AG04450 (cell line): ENCODE measurements at regions not wholly inside any gene's neighbourhood (a gene's known extent, or its start where the extent isn't known, plus 50 kb on each side); places are given as distances from the start of the nearest gene placed in this dataset.

ENCODE experiments used
- CTCF ChIA-PET: fragments of 300-600, 350-600 bp; formaldehyde crosslinking; extraction: SDS; loops from one replicate; lab custom pipeline; 2022; ENCODE audit warnings: antibody characterized with exemption, inconsistent platforms; lab: Charles Lee
- POLR2A ChIA-PET: fragments of 350-600 bp; formaldehyde crosslinking; extraction: SDS; loops from one replicate; lab custom pipeline; 2021; ENCODE audit warnings: antibody characterized with exemption, inconsistent platforms; lab: Yijun Ruan, JAX
- DNase-seq: peaks from one replicate; pipeline ENCODE4 v3.0.0-alpha.2; 2011; ENCODE audit warnings: low read depth, low spot score
- H3K27ac ChIP-seq: one replicate; pipeline ENCODE4 v1.5.1; 2012; ENCODE audit warnings: low read depth, low read length, control low read depth
- H3K27me3 ChIP-seq: one replicate; pipeline ENCODE4 v1.6.0; 2012; ENCODE audit warnings: low read length; ENCODE audit not compliant: control insufficient read depth, insufficient read depth
- H3K4me3 ChIP-seq: 2 replicates; pipeline ENCODE4 v1.5.1; 2011; ENCODE audit warnings: mild to moderate bottlenecking, low read depth, low read length, control low read depth
- H3K9me3 ChIP-seq: 2 replicates; pipeline ENCODE4 v1.5.1; 2012; ENCODE audit warnings: low read length; ENCODE audit not compliant: control insufficient read depth, insufficient read depth
- TF ChIP-seq, protein P1 (sequence below): IDR thresholded peaks from 2 replicates; pipeline ENCODE4 v1.5.1; 2011; ENCODE audit warnings: low read depth, low read length, control low read depth, inconsistent platforms

DNA sequence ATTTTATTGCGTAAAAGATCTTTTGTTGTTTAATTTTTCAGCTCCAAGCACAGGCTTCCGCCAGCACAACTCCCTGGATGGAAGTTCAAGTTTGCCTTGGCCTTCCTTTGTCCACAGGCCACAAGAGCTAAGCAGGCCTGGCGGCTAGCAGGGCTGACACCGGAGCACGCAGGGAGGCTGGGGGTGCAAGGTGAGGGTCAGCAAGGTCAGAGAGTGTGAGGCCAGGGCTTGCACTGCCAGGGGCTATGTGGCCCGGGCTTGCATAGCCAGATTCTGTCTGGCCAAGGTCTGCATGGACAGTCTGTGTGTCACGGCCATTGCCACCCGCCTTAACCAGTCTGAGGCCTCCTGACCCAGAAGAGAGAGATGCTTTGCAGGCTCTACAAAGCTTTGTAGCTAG lies 123.9 kb downstream of the BCOR start:
- H3K27ac ChIP-seq, result no peak overlapping the region
- POLR2A ChIA-PET, result no interaction called here
- H3K9me3 ChIP-seq, result peaks cover 5% of the 10 kb centered on the region; the same call in 1 of the 2 replicates
- no peak overlapping the region for H3K4me3 ChIP-seq
- CTCF ChIA-PET, result no interaction called here
- no peak for DNase-seq
- no peaks in the 10 kb centered on the region for H3K27me3 ChIP-seq
- TF ChIP-seq, protein P1, sequence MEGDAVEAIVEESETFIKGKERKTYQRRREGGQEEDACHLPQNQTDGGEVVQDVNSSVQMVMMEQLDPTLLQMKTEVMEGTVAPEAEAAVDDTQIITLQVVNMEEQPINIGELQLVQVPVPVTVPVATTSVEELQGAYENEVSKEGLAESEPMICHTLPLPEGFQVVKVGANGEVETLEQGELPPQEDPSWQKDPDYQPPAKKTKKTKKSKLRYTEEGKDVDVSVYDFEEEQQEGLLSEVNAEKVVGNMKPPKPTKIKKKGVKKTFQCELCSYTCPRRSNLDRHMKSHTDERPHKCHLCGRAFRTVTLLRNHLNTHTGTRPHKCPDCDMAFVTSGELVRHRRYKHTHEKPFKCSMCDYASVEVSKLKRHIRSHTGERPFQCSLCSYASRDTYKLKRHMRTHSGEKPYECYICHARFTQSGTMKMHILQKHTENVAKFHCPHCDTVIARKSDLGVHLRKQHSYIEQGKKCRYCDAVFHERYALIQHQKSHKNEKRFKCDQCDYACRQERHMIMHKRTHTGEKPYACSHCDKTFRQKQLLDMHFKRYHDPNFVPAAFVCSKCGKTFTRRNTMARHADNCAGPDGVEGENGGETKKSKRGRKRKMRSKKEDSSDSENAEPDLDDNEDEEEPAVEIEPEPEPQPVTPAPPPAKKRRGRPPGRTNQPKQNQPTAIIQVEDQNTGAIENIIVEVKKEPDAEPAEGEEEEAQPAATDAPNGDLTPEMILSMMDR, result no peak

DNA sequence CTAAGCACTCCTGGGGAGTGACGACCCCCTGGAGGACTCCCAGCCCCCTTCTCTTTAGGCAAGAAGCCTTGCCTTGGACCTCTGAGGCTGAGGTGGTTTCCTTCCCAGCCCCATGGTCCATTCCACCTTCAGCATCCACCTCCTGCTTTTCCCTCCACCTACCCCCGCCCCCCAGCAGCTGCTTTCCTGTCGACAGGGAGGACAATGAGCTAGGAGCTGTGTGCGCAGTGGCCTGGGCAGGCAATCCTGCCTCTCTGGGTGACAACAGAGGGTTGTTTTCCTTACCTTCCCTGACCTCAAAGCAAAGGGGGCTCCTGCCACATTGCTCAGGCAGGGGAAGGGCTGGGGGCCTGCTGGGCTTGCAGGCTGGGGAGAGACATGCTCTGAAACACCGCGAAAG lies 123.5 kb downstream of the BCOR start:
- H3K27me3 ChIP-seq, result no peaks in the 10 kb centered on the region
- ChIA-PET CTCF (no interaction called here), POLR2A (no interaction called here)

DNA sequence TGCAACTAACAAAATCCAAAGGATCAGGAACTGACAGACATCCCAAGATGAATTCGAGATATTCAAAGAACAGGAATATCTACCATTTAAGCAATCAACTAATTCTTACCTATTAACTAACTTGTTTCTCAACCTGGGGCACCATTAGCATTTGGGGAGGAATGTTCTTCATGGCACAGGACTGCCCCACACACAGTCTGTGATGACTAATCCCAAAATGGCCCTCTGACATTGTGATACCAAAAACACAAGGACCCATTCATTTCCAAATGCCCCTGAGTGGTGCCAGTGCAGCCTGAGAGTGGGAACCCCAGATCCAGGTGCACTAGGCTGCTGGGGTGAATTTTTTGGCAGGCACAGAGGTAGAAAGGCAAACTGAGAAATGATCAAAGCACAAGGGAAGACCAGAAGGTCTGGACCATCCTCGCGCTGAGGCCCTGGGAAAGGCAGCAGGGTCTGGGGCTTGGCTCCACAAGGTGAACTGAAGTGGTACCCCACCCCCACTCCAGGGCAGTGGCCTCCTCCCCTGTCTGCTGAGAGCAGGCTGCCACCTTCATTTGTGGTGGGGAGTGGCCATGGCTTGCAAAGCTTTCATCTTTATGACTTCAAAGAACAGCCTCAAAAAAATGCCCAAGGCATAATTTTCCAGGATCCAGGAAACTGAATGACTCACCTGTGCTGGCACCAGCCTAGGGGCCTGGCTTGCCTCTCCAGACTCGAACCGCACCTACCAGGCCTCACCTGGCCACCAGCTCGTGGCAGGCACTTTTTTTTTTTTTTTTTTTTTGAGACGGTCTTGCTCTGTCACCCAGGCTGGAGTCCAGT lies 122.4 kb downstream of the BCOR start:
- POLR2A ChIA-PET, result no interaction called here
- CTCF ChIA-PET, result no interaction called here
- H3K27me3 ChIP-seq, result no peaks in the 10 kb centered on the region

More for the DNA sequence above, 123.5 kb downstream of the BCOR start:
- TF ChIP-seq, protein P1, result no peak
- DNase-seq, result no peak
- H3K27ac ChIP-seq, result no peak overlapping the region
- peaks cover 5% of the 10 kb centered on the region; the same call in 1 of the 2 replicates for H3K9me3 ChIP-seq
- H3K4me3 ChIP-seq, result no peak overlapping the region

DNA sequence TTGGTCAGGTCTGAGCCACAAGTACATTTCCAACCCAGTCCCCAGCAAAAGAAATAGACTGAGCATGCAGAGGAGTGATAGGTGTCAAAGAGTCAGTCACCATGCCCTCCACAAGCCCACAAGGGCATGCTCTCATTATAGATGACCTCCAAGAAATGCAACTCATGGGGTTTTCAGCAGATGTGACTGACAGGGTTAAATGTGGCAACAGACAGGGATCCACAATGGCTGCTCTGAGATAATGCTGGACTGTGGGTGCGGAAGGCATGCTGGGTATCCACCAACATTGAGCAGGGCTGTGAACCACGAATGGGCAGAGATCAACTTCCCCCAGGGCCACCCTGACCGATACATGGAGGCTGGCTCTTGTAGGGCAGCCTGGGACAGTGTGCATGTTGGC lies 115.8 kb downstream of the BCOR start:
- no peak overlapping the region for H3K4me3 ChIP-seq
- H3K27me3 ChIP-seq, result no peaks in the 10 kb centered on the region
- no peak for DNase-seq
- TF ChIP-seq, protein P1, result no peak
- H3K27ac ChIP-seq, result no peak overlapping the region
- ChIA-PET CTCF (no interaction called here), POLR2A (no interaction called here)
- H3K9me3 ChIP-seq, result no peaks in the 10 kb centered on the region

More for the DNA sequence above, 122.4 kb downstream of the BCOR start:
- H3K4me3 ChIP-seq, result no peak overlapping the region
- peaks cover 5% of the 10 kb centered on the region; the same call in 1 of the 2 replicates for H3K9me3 ChIP-seq
- no peak overlapping the region for H3K27ac ChIP-seq
- DNase-seq, result no peak
- TF ChIP-seq, protein P1, result no peak

DNA sequence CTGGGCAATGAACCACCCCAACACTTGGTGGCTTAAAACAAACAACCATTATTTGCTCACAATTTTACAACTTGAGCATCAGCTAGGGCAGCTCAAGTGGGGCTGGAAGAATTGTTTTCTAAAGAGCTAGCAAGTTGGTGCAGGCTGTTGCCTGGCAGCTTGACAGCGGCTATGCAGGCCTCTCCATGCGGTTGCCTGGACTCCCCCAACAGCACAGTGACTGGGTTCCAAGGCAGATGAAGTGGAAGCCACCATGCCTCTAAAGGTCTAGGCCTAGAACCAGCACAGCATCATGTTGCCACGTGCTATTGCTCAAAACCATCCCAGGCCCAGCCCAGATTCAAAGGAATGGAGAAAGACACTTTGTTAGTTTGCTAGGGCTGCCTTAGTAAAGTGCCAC lies 114.8 kb downstream of the BCOR start:
- TF ChIP-seq, protein P1, result no peak
- Histone ChIP-seq H3K4me3 (no peak overlapping the region), H3K9me3 (no peaks in the 10 kb centered on the region), H3K27ac (no peak overlapping the region), H3K27me3 (no peaks in the 10 kb centered on the region)
- ChIA-PET CTCF (no interaction called here), POLR2A (no interaction called here)
- DNase-seq, result no peak
